ENCODE measurements at regions not wholly inside any gene's neighbourhood (a gene's known extent, or its start where the extent isn't known, plus 50 kb on each side); places are given as distances from the start of the nearest gene placed in this dataset.

DNA sequence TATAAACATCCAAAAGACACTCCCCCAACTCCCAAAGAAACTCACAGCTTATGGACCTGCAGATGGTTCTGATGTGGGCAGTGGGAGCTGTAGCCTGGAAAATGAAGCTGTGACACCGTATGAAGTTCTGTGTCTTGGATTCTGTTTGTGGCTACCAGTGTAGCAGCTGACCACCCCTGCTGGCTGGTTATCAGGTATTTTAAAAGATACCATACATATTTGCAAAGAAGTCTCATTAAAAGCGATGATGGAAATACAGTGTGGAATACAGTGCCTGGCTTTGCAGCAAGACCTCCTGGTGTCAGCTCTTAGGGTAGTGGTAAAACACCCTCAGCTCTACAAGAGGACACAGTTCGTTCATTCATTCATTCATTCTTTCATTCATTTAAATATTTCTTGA is 194.3 kb upstream of the PRKCQ start:
- Histone ChIP-seq H4K20me1 (ENCODE audit: low read length) (no peaks in the 10 kb centered on the region), H3K4me1 (ENCODE audit: insufficient read depth, low read length) (peaks cover 3% of the 10 kb centered on the region; the same call in 1 of the 2 replicates), H3K9ac (ENCODE audit: low read length) (no peak overlapping the region), H3K79me2 (ENCODE audit: low read length) (no peaks in the 10 kb centered on the region), H3K9me3 (ENCODE audit: low read length) (no peaks in the 10 kb centered on the region), H3K36me3 (ENCODE audit: low read depth, low read length) (no peaks in the 10 kb centered on the region), H3F3A (ENCODE audit: low read length, unreplicated experiment) (no peaks in the 10 kb centered on the region), H3K4me2 (ENCODE audit: low read length) (no peak overlapping the region), H3K9me2 (replicated peaks; ENCODE audit: low read length) (no peaks in the 10 kb centered on the region), H3K4me3 (ENCODE audit: low read length) (no peak overlapping the region), H3K27me3 (ENCODE audit: low read length) (no peaks in the 10 kb centered on the region), H2AFZ (ENCODE audit: low read length) (no peak overlapping the region), H3K27ac (ENCODE audit: low read length) (no peak overlapping the region)
- TF ChIP-seq, protein P1, sequence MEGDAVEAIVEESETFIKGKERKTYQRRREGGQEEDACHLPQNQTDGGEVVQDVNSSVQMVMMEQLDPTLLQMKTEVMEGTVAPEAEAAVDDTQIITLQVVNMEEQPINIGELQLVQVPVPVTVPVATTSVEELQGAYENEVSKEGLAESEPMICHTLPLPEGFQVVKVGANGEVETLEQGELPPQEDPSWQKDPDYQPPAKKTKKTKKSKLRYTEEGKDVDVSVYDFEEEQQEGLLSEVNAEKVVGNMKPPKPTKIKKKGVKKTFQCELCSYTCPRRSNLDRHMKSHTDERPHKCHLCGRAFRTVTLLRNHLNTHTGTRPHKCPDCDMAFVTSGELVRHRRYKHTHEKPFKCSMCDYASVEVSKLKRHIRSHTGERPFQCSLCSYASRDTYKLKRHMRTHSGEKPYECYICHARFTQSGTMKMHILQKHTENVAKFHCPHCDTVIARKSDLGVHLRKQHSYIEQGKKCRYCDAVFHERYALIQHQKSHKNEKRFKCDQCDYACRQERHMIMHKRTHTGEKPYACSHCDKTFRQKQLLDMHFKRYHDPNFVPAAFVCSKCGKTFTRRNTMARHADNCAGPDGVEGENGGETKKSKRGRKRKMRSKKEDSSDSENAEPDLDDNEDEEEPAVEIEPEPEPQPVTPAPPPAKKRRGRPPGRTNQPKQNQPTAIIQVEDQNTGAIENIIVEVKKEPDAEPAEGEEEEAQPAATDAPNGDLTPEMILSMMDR (conservative IDR thresholded peaks at IDR 0.05; ENCODE audit: low read depth, low read length): no peak
- no peak for TF ChIP-seq EZH2phosphoT487 (IDR thresholded peaks at IDR 0.05; ENCODE audit: borderline replicate concordance, low read length)
- ATAC-seq (no peak), DNase-seq (no peak)
- intact Hi-C loops (cut with micrococcal nuclease): no loop called here
- ChIA-PET POLR2A (ENCODE audit: unreplicated experiment) (interaction anchor here (0.5 kb wide), 1 partner anchor 210 kb away, joined by 4 read pairs; no protein-coding TSS in a partner anchor), CTCF (no interaction called here)
- BruUV-seq (replicated peaks): no TSS peak

DNA sequence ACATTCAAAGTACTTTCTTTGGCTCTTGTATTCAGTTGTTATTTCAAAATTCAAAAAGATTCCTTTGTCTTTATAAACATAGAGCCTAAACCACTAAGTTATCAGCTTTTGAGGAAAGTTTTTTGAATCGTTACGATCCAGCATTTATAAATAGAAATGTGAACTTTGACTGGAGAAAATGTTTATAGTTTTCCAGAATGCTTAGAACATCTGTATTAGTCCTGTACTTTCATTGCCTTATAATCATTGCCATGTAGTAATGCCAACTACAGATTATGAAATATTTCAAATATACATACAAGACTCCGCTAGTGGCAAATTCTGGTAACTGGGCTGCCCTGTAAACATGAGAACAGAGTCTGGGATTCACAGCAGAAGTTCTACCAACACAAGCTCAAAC is 191.3 kb upstream of the PRKCQ start:
- no peaks in the 10 kb centered on the region for H3F3A ChIP-seq (ENCODE audit: low read length, unreplicated experiment)
- H3K9me2 ChIP-seq (replicated peaks; ENCODE audit: low read length): no peaks in the 10 kb centered on the region
- H3K4me1 ChIP-seq (ENCODE audit: insufficient read depth, low read length): no peaks in the 10 kb centered on the region
- DNase-seq: no peak
- no peak overlapping the region for H3K9ac ChIP-seq (ENCODE audit: low read length)
- TF ChIP-seq EZH2phosphoT487 (IDR thresholded peaks at IDR 0.05; ENCODE audit: borderline replicate concordance, low read length): no peak
- TF ChIP-seq EZH2 (IDR thresholded peaks at IDR 0.05; ENCODE audit: low read length, unreplicated experiment): no peak
- TF ChIP-seq, protein P1 (conservative IDR thresholded peaks at IDR 0.05; ENCODE audit: low read depth, low read length): no peak
- H2AFZ ChIP-seq (ENCODE audit: low read length): no peak overlapping the region
- ChIA-PET CTCF (no interaction called here), POLR2A (ENCODE audit: unreplicated experiment) (no interaction called here)
- no peak for ATAC-seq
- H3K9me3 ChIP-seq (ENCODE audit: low read length): no peaks in the 10 kb centered on the region
- no peak overlapping the region for H3K27ac ChIP-seq (ENCODE audit: low read length)
- intact Hi-C loops (cut with micrococcal nuclease): no loop called here
- no peaks in the 10 kb centered on the region for H4K20me1 ChIP-seq (ENCODE audit: low read length)
- no peaks in the 10 kb centered on the region for H3K27me3 ChIP-seq (ENCODE audit: low read length)
- BruUV-seq (replicated peaks): no TSS peak
- no peak overlapping the region for H3K4me3 ChIP-seq (ENCODE audit: low read length)
- H3K79me2 ChIP-seq (ENCODE audit: low read length): no peaks in the 10 kb centered on the region
- H3K36me3 ChIP-seq (ENCODE audit: low read depth, low read length): no peaks in the 10 kb centered on the region
- no peak overlapping the region for H3K4me2 ChIP-seq (ENCODE audit: low read length)

DNA sequence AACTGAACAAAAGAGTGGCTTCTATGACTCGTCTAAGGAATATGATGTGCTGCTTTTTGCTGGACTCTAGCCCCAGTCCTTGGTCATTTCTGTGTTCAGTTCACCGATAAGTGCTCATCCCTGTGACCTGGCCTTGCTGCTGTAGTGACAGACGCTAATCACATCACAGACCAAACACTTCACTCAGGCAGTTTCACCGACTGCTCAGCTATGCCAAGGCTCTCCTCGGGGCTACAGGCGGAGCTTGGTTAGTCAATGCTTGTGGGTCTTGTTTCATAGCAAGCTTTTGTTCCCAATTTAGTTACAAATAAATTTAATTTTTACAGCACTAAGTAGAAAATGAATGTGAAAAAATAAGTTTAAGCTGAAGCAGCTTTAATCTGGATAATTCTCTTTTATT is 190.8 kb upstream of the PRKCQ start:
- intact Hi-C loops (cut with micrococcal nuclease): no loop called here
- H3K4me2 ChIP-seq (ENCODE audit: low read length): no peak overlapping the region
- no peaks in the 10 kb centered on the region for H3K4me1 ChIP-seq (ENCODE audit: insufficient read depth, low read length)
- ChIA-PET POLR2A (ENCODE audit: unreplicated experiment) (no interaction called here), CTCF (no interaction called here)
- TF ChIP-seq, protein P1 (conservative IDR thresholded peaks at IDR 0.05; ENCODE audit: low read depth, low read length): no peak
- TF ChIP-seq EZH2phosphoT487 (IDR thresholded peaks at IDR 0.05; ENCODE audit: borderline replicate concordance, low read length): no peak
- no peak for TF ChIP-seq EZH2 (IDR thresholded peaks at IDR 0.05; ENCODE audit: low read length, unreplicated experiment)
- no peaks in the 10 kb centered on the region for H3K9me3 ChIP-seq (ENCODE audit: low read length)
- DNase-seq (no peak), ATAC-seq (no peak)
- no peak overlapping the region for H3K9ac ChIP-seq (ENCODE audit: low read length)
- no peak overlapping the region for H2AFZ ChIP-seq (ENCODE audit: low read length)
- no peak overlapping the region for H3K4me3 ChIP-seq (ENCODE audit: low read length)
- no peaks in the 10 kb centered on the region for H3K36me3 ChIP-seq (ENCODE audit: low read depth, low read length)
- no peaks in the 10 kb centered on the region for H3K27me3 ChIP-seq (ENCODE audit: low read length)
- H3K79me2 ChIP-seq (ENCODE audit: low read length): no peaks in the 10 kb centered on the region
- no peaks in the 10 kb centered on the region for H4K20me1 ChIP-seq (ENCODE audit: low read length)
- no TSS peak for BruUV-seq (replicated peaks)
- H3K27ac ChIP-seq (ENCODE audit: low read length): no peak overlapping the region
- H3K9me2 ChIP-seq (replicated peaks; ENCODE audit: low read length): no peaks in the 10 kb centered on the region
- H3F3A ChIP-seq (ENCODE audit: low read length, unreplicated experiment): no peaks in the 10 kb centered on the region
